ENCODE measurements at regions not wholly inside any gene's neighbourhood (a gene's known extent, or its start where the extent isn't known, plus 50 kb on each side); places are given as distances from the start of the nearest gene placed in this dataset.

DNA sequence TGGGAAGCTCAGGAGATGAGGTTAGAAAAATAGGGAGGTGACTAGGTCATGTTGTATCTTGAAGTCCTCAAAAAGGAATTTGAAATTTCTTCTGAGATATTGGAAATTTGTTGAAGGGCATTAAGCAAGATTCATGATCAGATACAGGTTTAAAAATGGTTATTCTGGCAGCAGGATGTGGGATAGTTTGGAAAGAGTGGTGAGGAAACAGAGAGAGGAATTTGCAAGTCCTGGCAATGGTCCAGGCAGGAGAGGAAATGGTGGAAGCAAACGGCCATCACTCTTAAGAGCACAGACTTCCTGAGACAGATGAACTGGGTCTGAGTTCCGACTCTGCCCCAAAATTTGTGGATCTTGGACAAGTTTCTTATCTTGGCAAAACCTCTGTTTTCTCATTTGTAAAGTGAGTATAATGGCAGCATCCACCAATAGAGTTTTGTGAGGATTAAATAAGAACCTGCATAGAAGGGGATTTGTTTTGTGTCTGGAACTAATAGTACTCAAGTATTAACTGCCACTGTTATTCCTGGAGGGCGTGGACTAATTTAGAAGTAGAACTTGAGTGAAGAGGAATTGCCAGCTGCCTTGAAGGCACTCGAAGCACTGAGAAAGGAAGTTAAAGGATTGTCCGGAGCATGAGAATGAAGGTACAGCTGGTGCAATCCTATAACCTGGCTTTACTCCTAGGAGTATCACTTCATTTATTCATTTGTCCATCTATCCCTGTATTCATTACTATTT is 99.6 kb downstream of the CCNA1 start:
- no peak overlapping the region for H3K4me3 ChIP-seq
- H3K27me3 ChIP-seq = no peaks in the 10 kb centered on the region
- TF ChIP-seq POLR2A (IDR thresholded peaks at IDR 0.05) = no peak
- TF ChIP-seq, protein P1, sequence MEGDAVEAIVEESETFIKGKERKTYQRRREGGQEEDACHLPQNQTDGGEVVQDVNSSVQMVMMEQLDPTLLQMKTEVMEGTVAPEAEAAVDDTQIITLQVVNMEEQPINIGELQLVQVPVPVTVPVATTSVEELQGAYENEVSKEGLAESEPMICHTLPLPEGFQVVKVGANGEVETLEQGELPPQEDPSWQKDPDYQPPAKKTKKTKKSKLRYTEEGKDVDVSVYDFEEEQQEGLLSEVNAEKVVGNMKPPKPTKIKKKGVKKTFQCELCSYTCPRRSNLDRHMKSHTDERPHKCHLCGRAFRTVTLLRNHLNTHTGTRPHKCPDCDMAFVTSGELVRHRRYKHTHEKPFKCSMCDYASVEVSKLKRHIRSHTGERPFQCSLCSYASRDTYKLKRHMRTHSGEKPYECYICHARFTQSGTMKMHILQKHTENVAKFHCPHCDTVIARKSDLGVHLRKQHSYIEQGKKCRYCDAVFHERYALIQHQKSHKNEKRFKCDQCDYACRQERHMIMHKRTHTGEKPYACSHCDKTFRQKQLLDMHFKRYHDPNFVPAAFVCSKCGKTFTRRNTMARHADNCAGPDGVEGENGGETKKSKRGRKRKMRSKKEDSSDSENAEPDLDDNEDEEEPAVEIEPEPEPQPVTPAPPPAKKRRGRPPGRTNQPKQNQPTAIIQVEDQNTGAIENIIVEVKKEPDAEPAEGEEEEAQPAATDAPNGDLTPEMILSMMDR (IDR thresholded peaks at IDR 0.05) = no peak
- WGBS, 2 donors = 56 to 68% methylated on average over 5 of the region's 5 CpGs
- DNase-seq = no peak
- no peaks in the 10 kb centered on the region for H3K9me3 ChIP-seq
- intact Hi-C loops (cut with DNase I; ENCODE audit: low total_unique reads) = no loop called here
- H3K4me1 ChIP-seq = no peaks in the 10 kb centered on the region
- H3K27ac ChIP-seq = no peak overlapping the region
- no peaks in the 10 kb centered on the region for H3K36me3 ChIP-seq (ENCODE audit: low read depth, missing control alignments)

DNA sequence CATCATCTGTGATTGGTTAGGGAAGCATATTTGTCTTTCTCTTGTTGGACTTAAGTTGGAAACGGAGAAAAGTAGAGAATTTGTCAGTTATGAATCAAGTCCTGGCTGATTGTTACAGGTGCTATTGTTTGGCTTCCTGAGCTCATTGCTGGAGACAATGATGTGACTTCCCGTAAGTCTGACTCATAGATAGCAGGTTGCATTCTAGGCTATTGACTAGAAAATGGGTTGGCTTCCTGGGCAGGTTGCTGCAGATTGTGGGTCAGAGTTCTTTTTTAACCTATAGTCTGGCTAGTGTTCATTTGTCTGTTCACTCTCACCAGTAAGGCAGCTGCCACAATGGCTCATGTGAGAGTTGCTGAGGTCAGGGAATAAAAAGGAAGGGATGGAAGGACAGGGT is 101.5 kb downstream of the CCNA1 start:
- no peaks in the 10 kb centered on the region for H3K27me3 ChIP-seq
- TF ChIP-seq POLR2A (IDR thresholded peaks at IDR 0.05) = no peak
- TF ChIP-seq, protein P1 (IDR thresholded peaks at IDR 0.05) = no peak
- H3K36me3 ChIP-seq (ENCODE audit: low read depth, missing control alignments) = no peaks in the 10 kb centered on the region
- no peaks in the 10 kb centered on the region for H3K9me3 ChIP-seq
- intact Hi-C loops (cut with DNase I; ENCODE audit: low total_unique reads) = no loop called here
- H3K27ac ChIP-seq = no peak overlapping the region
- H3K4me1 ChIP-seq = no peaks in the 10 kb centered on the region
- H3K4me3 ChIP-seq = no peak overlapping the region
- 94% methylated on average over 2 of the region's 2 CpGs for WGBS, 2 donors
- DNase-seq = no peak

- H3K36me3 ChIP-seq (ENCODE audit: low read depth, missing control alignments) = no peaks in the 10 kb centered on the region
- H3K9me3 ChIP-seq = no peaks in the 10 kb centered on the region
- H3K4me3 ChIP-seq = no peak overlapping the region
- H3K27me3 ChIP-seq = no peaks in the 10 kb centered on the region
- intact Hi-C loops (cut with DNase I; ENCODE audit: low total_unique reads) = no loop called here
- no peak overlapping the region for H3K27ac ChIP-seq
- DNase-seq = no peak
- no peaks in the 10 kb centered on the region for H3K4me1 ChIP-seq
- no peak for TF ChIP-seq POLR2A (IDR thresholded peaks at IDR 0.05)
- TF ChIP-seq, protein P1 (IDR thresholded peaks at IDR 0.05) = no peak
- 69 to 70% methylated on average over 3 of the region's 3 CpGs for WGBS, 2 donors
Observed at GRCh38 chr13:36536546-36536945, 104.3 kb downstream of the CCNA1 start.

DNA sequence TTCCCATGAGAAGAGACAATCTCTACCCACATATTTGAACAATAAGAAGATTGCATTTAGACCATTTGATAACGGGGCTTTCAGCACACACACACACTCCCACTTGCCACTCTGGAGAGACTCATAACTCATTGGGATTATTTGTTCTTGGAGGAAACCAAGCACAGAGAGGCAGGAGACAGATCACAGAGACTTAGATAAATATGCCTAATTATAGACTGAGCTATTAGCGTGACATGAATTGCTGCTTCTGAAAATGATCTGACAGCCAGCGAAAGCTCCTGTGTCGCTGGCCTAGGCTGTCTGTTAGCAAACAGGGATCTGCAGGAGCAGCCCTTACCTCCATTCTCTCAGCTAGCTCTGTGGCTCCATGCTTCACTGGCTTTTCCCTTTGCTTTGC is 111.4 kb downstream of the CCNA1 start:
- Histone ChIP-seq H3K27ac (no peak overlapping the region), H3K9me3 (no peaks in the 10 kb centered on the region), H3K4me3 (no peak overlapping the region), H3K4me1 (no peaks in the 10 kb centered on the region), H3K27me3 (no peaks in the 10 kb centered on the region), H3K36me3 (ENCODE audit: low read depth, missing control alignments) (no peaks in the 10 kb centered on the region)
- 33 to 55% methylated on average over 4 of the region's 4 CpGs for whole genome bisulfite sequencing, 2 donors
- intact Hi-C loops (cut with DNase I; ENCODE audit: low total_unique reads) = no loop called here
- no peak for DNase-seq
- TF ChIP-seq POLR2A (IDR thresholded peaks at IDR 0.05) = no peak
- TF ChIP-seq, protein P1 (IDR thresholded peaks at IDR 0.05) = no peak

GRCh38 chr13:36548129-36548528 is 115.8 kb downstream of the CCNA1 start:
- no peaks in the 10 kb centered on the region for H3K9me3 ChIP-seq
- no peak overlapping the region for H3K27ac ChIP-seq
- no peak for DNase-seq
- 70 to 81% methylated on average over 9 of the region's 9 CpGs for WGBS, 2 donors
- intact Hi-C loops (cut with DNase I; ENCODE audit: low total_unique reads) = no loop called here
- H3K4me3 ChIP-seq = no peak overlapping the region
- TF ChIP-seq, protein P1 (IDR thresholded peaks at IDR 0.05) = no peak
- TF ChIP-seq POLR2A (IDR thresholded peaks at IDR 0.05) = no peak
- H3K36me3 ChIP-seq (ENCODE audit: low read depth, missing control alignments) = no peaks in the 10 kb centered on the region
- H3K4me1 ChIP-seq = no peaks in the 10 kb centered on the region
- H3K27me3 ChIP-seq = no peaks in the 10 kb centered on the region
